LNCAP (cell line): ENCODE measurements at regions not wholly inside any gene's neighbourhood (a gene's known extent, or its start where the extent isn't known, plus 50 kb on each side); places are given as distances from the start of the nearest gene placed in this dataset.

Experiments
- CTCF ChIP-seq: fragments of 450-650 bp; IDR thresholded peaks from 2 replicates; pipeline ENCODE4 v1.5.1; 2017; ENCODE audit warnings: mild to moderate bottlenecking

DNA sequence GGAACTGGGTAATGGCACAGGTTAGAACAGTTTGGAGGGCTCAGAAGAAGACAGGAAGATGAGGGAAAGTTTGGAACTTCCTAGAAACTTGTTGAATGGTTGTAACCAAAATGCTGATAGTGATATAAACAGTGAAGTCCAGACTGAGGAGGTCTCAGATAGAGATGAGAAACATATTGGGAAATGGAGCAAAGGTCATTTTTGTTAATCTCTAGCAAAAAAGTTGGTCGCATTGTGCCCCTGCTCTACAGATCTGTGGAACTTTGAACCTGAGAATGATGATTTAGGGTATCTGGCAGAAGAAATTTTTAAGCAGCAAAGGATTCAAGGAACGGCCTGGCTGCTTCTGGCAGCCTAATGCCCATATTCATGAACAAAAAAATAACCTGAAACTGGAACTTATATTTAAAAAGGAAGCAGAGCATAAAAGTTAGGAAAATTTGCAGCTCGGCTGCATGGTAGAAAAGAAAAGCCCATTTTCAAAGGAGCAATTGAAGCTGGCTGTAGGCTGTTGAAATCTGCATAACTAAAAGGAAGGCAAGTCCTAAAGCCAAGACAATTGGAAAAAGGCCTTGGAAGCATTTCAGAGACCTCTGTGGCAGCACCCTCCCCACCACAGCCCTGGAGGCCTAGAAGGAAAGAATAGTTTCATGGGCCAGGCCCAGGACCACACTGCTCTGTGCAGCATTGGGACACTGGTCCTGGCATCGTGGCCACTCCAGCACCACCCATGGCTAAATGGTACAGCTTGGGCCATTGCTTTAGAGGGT is 182.6 kb upstream of the CD96 start:
- no peak for TF ChIP-seq CTCF

DNA sequence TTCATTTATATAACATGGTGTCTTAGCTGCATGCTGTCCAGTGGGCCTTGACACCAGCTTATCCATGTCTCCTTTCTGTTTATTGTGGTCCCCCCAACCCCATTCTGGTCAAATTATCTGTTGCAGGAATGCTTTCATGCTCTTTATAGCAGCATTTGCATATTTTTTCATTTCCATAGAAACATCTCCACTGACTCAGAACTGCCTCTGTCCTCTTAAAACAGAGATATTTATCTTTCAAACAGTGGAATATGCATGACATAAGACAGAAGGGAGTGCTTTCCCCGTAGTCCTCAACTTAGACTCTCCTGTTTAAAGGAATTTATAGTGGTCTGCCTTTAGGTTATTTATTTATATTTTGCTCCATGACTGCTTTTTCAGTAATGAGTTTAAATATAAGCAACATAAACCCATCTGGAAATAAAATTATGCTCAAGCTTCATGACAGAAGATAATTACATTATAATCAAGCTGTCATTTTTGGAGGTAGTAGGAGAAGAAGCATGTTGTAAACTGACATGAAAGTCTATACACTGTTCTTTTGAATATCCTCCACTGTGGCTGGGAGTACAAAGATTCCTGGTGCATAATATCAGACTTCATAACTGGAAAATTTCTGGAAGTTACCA is 179.5 kb upstream of the CD96 start:
- no peak for TF ChIP-seq CTCF

GRCh38 chr3:111366515-111366914 is 175.5 kb upstream of the CD96 start:
- no peak for TF ChIP-seq CTCF

DNA sequence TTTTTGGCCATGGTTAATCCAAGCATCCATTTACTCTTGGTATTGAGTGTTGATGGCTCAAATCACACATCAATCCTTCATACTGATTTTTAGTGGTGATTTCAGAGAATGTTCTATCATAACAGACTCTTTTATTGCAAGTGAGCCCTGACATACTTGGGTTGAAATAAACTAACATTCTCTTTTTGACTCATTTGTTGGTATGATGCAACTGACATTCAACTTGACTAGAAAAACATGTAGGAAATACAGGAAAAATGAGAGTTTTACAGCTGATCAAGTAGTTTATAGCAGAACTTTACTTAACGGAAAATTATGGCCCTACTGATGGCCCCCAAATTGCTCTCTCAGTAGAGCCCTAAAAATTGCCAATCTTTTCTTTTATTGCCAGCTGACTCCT is 173.9 kb upstream of the CD96 start:
- TF ChIP-seq CTCF = no peak

- no peak for TF ChIP-seq CTCF
Measured at GRCh38 chr3:111369958-111370357, 172.0 kb upstream of the CD96 start.

- no peak for TF ChIP-seq CTCF
Measured at GRCh38 chr3:111373239-111373638, 168.8 kb upstream of the CD96 start.

DNA sequence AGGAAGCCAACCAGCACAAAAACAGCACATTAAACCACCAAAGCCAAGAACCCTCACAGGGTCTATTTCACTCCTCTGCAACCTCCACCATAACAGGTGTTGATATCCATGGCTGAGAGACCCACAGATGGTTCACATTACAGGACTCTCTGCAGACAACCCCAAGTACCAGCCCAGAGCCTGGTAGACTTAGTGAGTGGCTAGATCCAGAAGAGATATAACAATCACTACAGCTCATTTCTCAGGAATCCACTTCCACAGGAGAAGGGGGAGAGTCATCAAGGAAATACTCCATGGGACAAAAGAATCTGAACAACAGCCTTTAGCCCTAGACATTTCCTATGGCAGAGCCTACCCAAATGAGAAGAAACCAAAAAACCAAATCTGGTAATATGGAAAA is 168.1 kb upstream of the CD96 start:
- TF ChIP-seq CTCF = no peak
